B cell (primary cell): ENCODE measurements at regions not wholly inside any gene's neighbourhood (a gene's known extent, or its start where the extent isn't known, plus 50 kb on each side); places are given as distances from the start of the nearest gene placed in this dataset.

Experiments
- CTCF ChIP-seq: fragments of 200-600 bp; IDR thresholded peaks from one replicate; pipeline ENCODE4 v1.8.0; 2022; ENCODE audit warnings: antibody characterized with exemption, mild to moderate bottlenecking
- EZH2 ChIP-seq: IDR thresholded peaks from 2 replicates; pipeline ENCODE4 v1.6.1; 2012; ENCODE audit warnings: borderline replicate concordance, low read depth, mild to moderate bottlenecking, moderate library complexity, low read length; ENCODE audit not compliant: insufficient read depth, poor library complexity, severe bottlenecking

- no peak for TF ChIP-seq CTCF
- no peak for TF ChIP-seq EZH2
Measured at GRCh38 chr2:173676647-173677046, 288.5 kb downstream of the SP3 start.
